ENCODE measurements at regions not wholly inside any gene's neighbourhood (a gene's known extent, or its start where the extent isn't known, plus 50 kb on each side); places are given as distances from the start of the nearest gene placed in this dataset.

GRCh38 chr4:161121451-161121850 lies 1042.3 kb downstream of the FSTL5 start:
- Histone ChIP-seq H3K27ac (ENCODE audit: insufficient read depth, low read depth, low read length) (no peak overlapping the region), H3K79me2 (ENCODE audit: control insufficient read depth, insufficient read depth, low read length) (no peaks in the 10 kb centered on the region), H3K9ac (replicated peaks; ENCODE audit: extremely low read depth, insufficient read depth, low read length) (no peak overlapping the region), H3K4me2 (ENCODE audit: insufficient read depth, low read length) (no peak overlapping the region), H3K27me3 (ENCODE audit: control insufficient read depth in 2 of 2, insufficient read depth in 2 of 2, low read length in 2 of 2) (no peaks in the 10 kb centered on the region), H2AFZ (ENCODE audit: low read depth, low read length) (no peak overlapping the region), H3K4me1 (ENCODE audit: control insufficient read depth, extremely low read depth, insufficient read depth, low read length) (no peaks in the 10 kb centered on the region), H3K9me3 (replicated peaks; ENCODE audit: control insufficient read depth, insufficient read depth, low read length) (no peaks in the 10 kb centered on the region), H3K4me3 (replicated peaks in 1 of 3; ENCODE audit: insufficient read depth in 1 of 3, low read depth in 1 of 3, low read length in 3 of 3) (no peak overlapping the region), H3K9me1 (replicated peaks; ENCODE audit: control insufficient read depth, extremely low read depth, insufficient read depth, low read length) (no peaks in the 10 kb centered on the region), H3K36me3 (ENCODE audit: control insufficient read depth in 2 of 2, extremely low read depth in 1 of 2, insufficient read depth in 2 of 2, low read length in 2 of 2) (no peaks in the 10 kb centered on the region), H4K20me1 (replicated peaks; ENCODE audit: control insufficient read depth, extremely low read depth, insufficient read depth, low read length) (no peaks in the 10 kb centered on the region)
- ChIA-PET POLR2A (no interaction called here), CTCF (no interaction called here)
- FAIRE-seq, result no peak
- intact Hi-C loops (cut with micrococcal nuclease) (no loop called here), dilution Hi-C loops (cut with MboI; ENCODE audit: extremely low pct_ligation_motif_present, low sequenced_read_pairs) (no loop called here)
- TF ChIP-seq JUN (IDR thresholded peaks at IDR 0.05; ENCODE audit: borderline replicate concordance, insufficient read depth, insufficient read length, low read depth) (no peak), MYC (IDR thresholded peaks at IDR 0.05; ENCODE audit: low read depth, low read length) (no peak)
- no TSS peak for BruUV-seq (replicated peaks)
- DNase-seq (ENCODE audit: low read depth, low spot score), result no peak

- no peak for FAIRE-seq
- Histone ChIP-seq H3K4me2 (ENCODE audit: insufficient read depth, low read length) (no peak overlapping the region), H3K4me1 (ENCODE audit: control insufficient read depth, extremely low read depth, insufficient read depth, low read length) (no peaks in the 10 kb centered on the region), H3K79me2 (ENCODE audit: control insufficient read depth, insufficient read depth, low read length) (no peaks in the 10 kb centered on the region), H3K9me3 (replicated peaks; ENCODE audit: control insufficient read depth, insufficient read depth, low read length) (no peaks in the 10 kb centered on the region), H3K9ac (replicated peaks; ENCODE audit: extremely low read depth, insufficient read depth, low read length) (no peak overlapping the region), H3K27me3 (ENCODE audit: control insufficient read depth in 2 of 2, insufficient read depth in 2 of 2, low read length in 2 of 2) (no peaks in the 10 kb centered on the region), H3K4me3 (replicated peaks in 1 of 3; ENCODE audit: insufficient read depth in 1 of 3, low read depth in 1 of 3, low read length in 3 of 3) (no peak overlapping the region), H4K20me1 (replicated peaks; ENCODE audit: control insufficient read depth, extremely low read depth, insufficient read depth, low read length) (no peaks in the 10 kb centered on the region), H3K9me1 (replicated peaks; ENCODE audit: control insufficient read depth, extremely low read depth, insufficient read depth, low read length) (no peaks in the 10 kb centered on the region), H2AFZ (ENCODE audit: low read depth, low read length) (no peak overlapping the region), H3K36me3 (ENCODE audit: control insufficient read depth in 2 of 2, extremely low read depth in 1 of 2, insufficient read depth in 2 of 2, low read length in 2 of 2) (no peaks in the 10 kb centered on the region), H3K27ac (ENCODE audit: insufficient read depth, low read depth, low read length) (no peak overlapping the region)
- TF ChIP-seq MYC (IDR thresholded peaks at IDR 0.05; ENCODE audit: low read depth, low read length) (no peak), JUN (IDR thresholded peaks at IDR 0.05; ENCODE audit: borderline replicate concordance, insufficient read depth, insufficient read length, low read depth) (no peak), POLR2A (IDR thresholded peaks at IDR 0.05; ENCODE audit: low read depth, low read length) (no peak), EZH2 (IDR thresholded peaks at IDR 0.05; ENCODE audit: borderline replicate concordance, low read depth, low read length, severe bottlenecking) (no peak), MAX (IDR thresholded peaks at IDR 0.05; ENCODE audit: insufficient read depth, insufficient read length) (no peak), POLR2AphosphoS5 (IDR thresholded peaks at IDR 0.05; ENCODE audit: insufficient read depth, low read depth, low read length) (no peak), GATA2 (IDR thresholded peaks at IDR 0.05; ENCODE audit: insufficient read depth, insufficient read length, low read depth, low read length) (no peak), FOS (IDR thresholded peaks at IDR 0.05; ENCODE audit: borderline replicate concordance, insufficient read depth, low read length) (no peak)
- no peak for DNase-seq (ENCODE audit: low read depth, low spot score)
- CTCF ChIA-PET, result no interaction called here
- no TSS peak for BruUV-seq (replicated peaks)
- intact Hi-C loops (cut with micrococcal nuclease) (no loop called here), dilution Hi-C loops (cut with MboI; ENCODE audit: extremely low pct_ligation_motif_present, low sequenced_read_pairs) (no loop called here)
- POLR2A ChIA-PET, result no interaction called here
Measured at GRCh38 chr4:161101881-161102280, 1061.9 kb downstream of the FSTL5 start.

Measured in endothelial cell of umbilical vein (primary cell).